ENCODE measurements at regions not wholly inside any gene's neighbourhood (a gene's known extent, or its start where the extent isn't known, plus 50 kb on each side); places are given as distances from the start of the nearest gene placed in this dataset.

GRCh38 chr5:104998572-104998971 lies 1436.0 kb upstream of the NUDT12 start:
- Histone ChIP-seq H3K27me3 (ENCODE audit: control insufficient read depth, insufficient read depth, low read length) (no peaks in the 10 kb centered on the region), H3K36me3 (ENCODE audit: control insufficient read depth, insufficient read depth, low read length) (no peaks in the 10 kb centered on the region), H3K4me1 (ENCODE audit: control insufficient read depth, insufficient read depth, low read length) (no peaks in the 10 kb centered on the region), H3K9ac (ENCODE audit: low read length) (no peak overlapping the region), H3K27ac (ENCODE audit: low read depth, low read length) (no peak overlapping the region), H3K4me3 (ENCODE audit: low read depth, low read length) (no peak overlapping the region), H3K9me3 (ENCODE audit: control insufficient read depth, insufficient read depth, low read depth, low read length) (no peaks in the 10 kb centered on the region)

- H3K27me3 ChIP-seq (ENCODE audit: control insufficient read depth, insufficient read depth, low read length) = no peaks in the 10 kb centered on the region
- H3K4me3 ChIP-seq (ENCODE audit: low read depth, low read length) = no peak overlapping the region
- no peaks in the 10 kb centered on the region for H3K4me1 ChIP-seq (ENCODE audit: control insufficient read depth, insufficient read depth, low read length)
- no peaks in the 10 kb centered on the region for H3K36me3 ChIP-seq (ENCODE audit: control insufficient read depth, insufficient read depth, low read length)
- no peaks in the 10 kb centered on the region for H3K9me3 ChIP-seq (ENCODE audit: control insufficient read depth, insufficient read depth, low read depth, low read length)
- H3K27ac ChIP-seq (ENCODE audit: low read depth, low read length) = no peak overlapping the region
- no peak overlapping the region for H3K9ac ChIP-seq (ENCODE audit: low read length)
Measured at GRCh38 chr5:104998169-104998568, 1435.6 kb upstream of the NUDT12 start.

DNA sequence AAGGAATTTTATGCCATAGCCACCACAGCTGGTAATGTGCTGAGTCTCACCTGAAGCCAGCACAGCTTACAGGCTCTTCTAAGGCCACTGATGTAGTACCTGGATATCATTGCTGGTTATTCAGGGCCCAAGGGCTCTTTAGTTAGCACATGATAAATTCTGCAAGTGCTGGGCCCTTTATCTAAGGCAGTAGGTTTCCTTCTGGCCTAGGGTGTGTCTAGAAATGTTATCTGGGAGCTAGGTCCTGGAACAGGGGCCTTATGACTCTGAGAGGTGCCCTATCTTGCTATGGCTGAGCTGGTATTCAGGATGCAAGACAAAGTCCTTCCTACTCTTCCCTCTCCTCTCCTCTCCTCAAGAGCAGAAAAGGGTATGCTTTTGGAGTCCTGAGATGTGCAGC lies 1424.5 kb upstream of the NUDT12 start:
- Histone ChIP-seq H3K36me3 (ENCODE audit: control insufficient read depth, insufficient read depth, low read length) (no peaks in the 10 kb centered on the region), H3K4me1 (ENCODE audit: control insufficient read depth, insufficient read depth, low read length) (no peaks in the 10 kb centered on the region), H3K9ac (ENCODE audit: low read length) (no peak overlapping the region), H3K9me3 (ENCODE audit: control insufficient read depth, insufficient read depth, low read depth, low read length) (no peaks in the 10 kb centered on the region), H3K27ac (ENCODE audit: low read depth, low read length) (no peak overlapping the region), H3K27me3 (ENCODE audit: control insufficient read depth, insufficient read depth, low read length) (no peaks in the 10 kb centered on the region), H3K4me3 (ENCODE audit: low read depth, low read length) (no peak overlapping the region)

DNA sequence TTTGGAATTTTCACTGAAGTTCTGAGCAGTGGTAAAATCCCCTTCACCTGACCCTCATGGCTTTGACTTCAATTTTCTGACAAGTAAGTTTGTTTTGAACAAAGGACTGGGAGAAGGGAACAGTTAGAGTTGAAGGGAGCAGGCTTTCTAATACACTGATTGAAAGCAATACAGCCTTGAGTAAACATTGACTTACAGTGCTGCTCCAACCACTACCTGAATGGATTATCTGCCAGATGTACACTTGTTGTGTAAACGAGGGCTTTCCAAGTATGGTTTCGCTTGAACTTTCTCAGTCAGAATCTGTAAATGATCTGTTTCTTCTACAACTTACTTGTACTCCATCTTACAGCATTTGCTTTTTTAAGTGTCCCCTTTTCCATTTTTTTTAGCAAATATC lies 1414.9 kb upstream of the NUDT12 start:
- Histone ChIP-seq H3K36me3 (ENCODE audit: control insufficient read depth, insufficient read depth, low read length) (no peaks in the 10 kb centered on the region), H3K4me1 (ENCODE audit: control insufficient read depth, insufficient read depth, low read length) (no peaks in the 10 kb centered on the region), H3K27ac (ENCODE audit: low read depth, low read length) (no peak overlapping the region), H3K9me3 (ENCODE audit: control insufficient read depth, insufficient read depth, low read depth, low read length) (no peaks in the 10 kb centered on the region), H3K4me3 (ENCODE audit: low read depth, low read length) (no peak overlapping the region), H3K9ac (ENCODE audit: low read length) (no peak overlapping the region), H3K27me3 (ENCODE audit: control insufficient read depth, insufficient read depth, low read length) (no peaks in the 10 kb centered on the region)

DNA sequence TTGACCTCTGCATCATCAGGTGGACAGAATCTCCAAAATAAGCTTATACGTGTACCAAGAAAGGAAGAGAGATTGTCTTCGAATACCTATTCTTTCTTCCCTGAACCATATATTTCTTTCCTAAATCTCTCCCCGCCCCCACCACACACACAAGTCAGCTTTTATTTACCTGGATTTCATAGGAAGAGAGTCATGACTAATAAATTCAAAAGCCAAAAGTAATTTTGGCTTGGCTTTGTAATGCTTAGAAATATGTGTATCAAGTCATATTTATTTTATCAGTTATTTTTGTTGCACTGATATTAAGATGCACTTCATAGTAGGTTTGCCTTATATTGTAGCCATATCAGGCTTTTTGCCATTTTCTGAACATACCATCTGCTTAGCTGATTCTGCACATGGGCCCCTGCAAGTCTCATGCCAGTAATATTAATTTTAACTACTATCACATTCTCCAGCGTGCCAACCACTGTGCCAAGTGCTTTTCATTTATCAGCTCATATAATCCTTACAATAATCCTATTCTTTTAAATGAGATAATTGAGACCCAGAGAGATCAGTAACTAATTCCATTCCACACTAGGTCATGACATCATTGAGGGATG lies 1405.3 kb upstream of the NUDT12 start:
- Histone ChIP-seq H3K4me1 (ENCODE audit: control insufficient read depth, insufficient read depth, low read length) (no peaks in the 10 kb centered on the region), H3K27ac (ENCODE audit: low read depth, low read length) (no peak overlapping the region), H3K27me3 (ENCODE audit: control insufficient read depth, insufficient read depth, low read length) (no peaks in the 10 kb centered on the region), H3K4me3 (ENCODE audit: low read depth, low read length) (no peak overlapping the region), H3K9me3 (ENCODE audit: control insufficient read depth, insufficient read depth, low read depth, low read length) (no peaks in the 10 kb centered on the region), H3K36me3 (ENCODE audit: control insufficient read depth, insufficient read depth, low read length) (no peaks in the 10 kb centered on the region), H3K9ac (ENCODE audit: low read length) (no peak overlapping the region)

DNA sequence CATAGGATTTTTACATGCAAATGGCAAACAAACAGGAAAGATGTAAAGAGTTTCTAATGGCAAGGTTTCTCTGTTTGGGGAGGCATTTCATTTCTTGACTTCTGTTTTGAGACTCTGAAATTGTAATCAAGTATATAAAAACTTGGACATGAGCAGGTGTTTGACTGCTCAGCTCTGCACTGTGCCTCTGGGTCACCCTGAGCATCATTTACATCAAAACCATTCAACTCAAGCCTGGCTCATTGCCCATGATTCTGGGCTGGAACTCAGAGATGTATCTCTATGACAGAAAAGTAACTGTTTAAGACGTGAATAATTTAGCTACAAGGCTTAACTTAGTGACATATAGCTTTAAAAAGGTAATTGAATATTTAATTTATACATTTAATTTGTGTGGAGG lies 1402.4 kb upstream of the NUDT12 start:
- no peak overlapping the region for H3K4me3 ChIP-seq (ENCODE audit: low read depth, low read length)
- H3K36me3 ChIP-seq (ENCODE audit: control insufficient read depth, insufficient read depth, low read length) = no peaks in the 10 kb centered on the region
- H3K9ac ChIP-seq (ENCODE audit: low read length) = no peak overlapping the region

DNA sequence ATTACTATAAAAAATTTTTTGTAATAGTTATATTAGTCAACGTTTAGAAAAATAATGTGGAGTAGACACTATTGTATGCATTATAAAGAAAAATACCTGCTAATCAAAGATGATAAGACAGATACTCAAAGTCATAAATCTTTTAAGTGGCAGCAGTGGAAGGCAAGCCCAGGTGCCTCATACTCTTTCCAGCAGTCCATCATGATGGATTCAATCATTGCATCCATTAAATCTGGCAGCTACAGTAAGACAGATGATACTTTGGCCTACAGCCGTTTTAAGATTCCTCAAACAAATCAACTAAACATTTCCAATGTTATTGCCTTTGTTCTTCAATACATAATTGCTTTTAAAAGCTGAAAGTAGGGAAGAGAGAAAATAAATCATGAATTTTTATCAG lies 1392.9 kb upstream of the NUDT12 start:
- no peaks in the 10 kb centered on the region; the same call in 1 of the 2 replicates for H3K4me1 ChIP-seq (ENCODE audit: control insufficient read depth, insufficient read depth, low read length)
- 0 out of 2 replicates have a peak, but pooled peaks cover 8% of the 10 kb centered on the region for H3K9me3 ChIP-seq (ENCODE audit: control insufficient read depth, insufficient read depth, low read depth, low read length)
- H3K27ac ChIP-seq (ENCODE audit: low read depth, low read length) = no peak overlapping the region
- H3K4me3 ChIP-seq (ENCODE audit: low read depth, low read length) = no peak overlapping the region
- H3K27me3 ChIP-seq (ENCODE audit: control insufficient read depth, insufficient read depth, low read length) = no peaks in the 10 kb centered on the region
- H3K36me3 ChIP-seq (ENCODE audit: control insufficient read depth, insufficient read depth, low read length) = no peaks in the 10 kb centered on the region
- H3K9ac ChIP-seq (ENCODE audit: low read length) = no peak overlapping the region

More for the DNA sequence above, 1402.4 kb upstream of the NUDT12 start:
- no peaks in the 10 kb centered on the region for H3K4me1 ChIP-seq (ENCODE audit: control insufficient read depth, insufficient read depth, low read length)
- no peaks in the 10 kb centered on the region for H3K27me3 ChIP-seq (ENCODE audit: control insufficient read depth, insufficient read depth, low read length)
- no peak overlapping the region for H3K27ac ChIP-seq (ENCODE audit: low read depth, low read length)
- 0 out of 2 replicates have a peak, but pooled peaks cover 3% of the 10 kb centered on the region for H3K9me3 ChIP-seq (ENCODE audit: control insufficient read depth, insufficient read depth, low read depth, low read length)

- H3K27me3 ChIP-seq (ENCODE audit: control insufficient read depth, insufficient read depth, low read length) = no peaks in the 10 kb centered on the region
- no peak overlapping the region for H3K9ac ChIP-seq (ENCODE audit: low read length)
- H3K9me3 ChIP-seq (ENCODE audit: control insufficient read depth, insufficient read depth, low read depth, low read length) = no peaks in the 10 kb centered on the region
- H3K4me1 ChIP-seq (ENCODE audit: control insufficient read depth, insufficient read depth, low read length) = no peaks in the 10 kb centered on the region; the same call in 1 of the 2 replicates
- H3K27ac ChIP-seq (ENCODE audit: low read depth, low read length) = no peak overlapping the region
- H3K36me3 ChIP-seq (ENCODE audit: control insufficient read depth, insufficient read depth, low read length) = no peaks in the 10 kb centered on the region
- H3K4me3 ChIP-seq (ENCODE audit: low read depth, low read length) = no peak overlapping the region
Measured at GRCh38 chr5:104952876-104953275, 1390.3 kb upstream of the NUDT12 start.

GRCh38 chr5:104951829-104952228 lies 1389.2 kb upstream of the NUDT12 start:
- H3K27ac ChIP-seq (ENCODE audit: low read depth, low read length) = no peak overlapping the region
- no peaks in the 10 kb centered on the region for H3K36me3 ChIP-seq (ENCODE audit: control insufficient read depth, insufficient read depth, low read length)

GRCh38 chr5:104947076-104947475 lies 1384.5 kb upstream of the NUDT12 start:
- no peak overlapping the region for H3K27ac ChIP-seq (ENCODE audit: low read depth, low read length)
- no peaks in the 10 kb centered on the region for H3K27me3 ChIP-seq (ENCODE audit: control insufficient read depth, insufficient read depth, low read length)
- H3K9me3 ChIP-seq (ENCODE audit: control insufficient read depth, insufficient read depth, low read depth, low read length) = no peaks in the 10 kb centered on the region
- no peaks in the 10 kb centered on the region for H3K36me3 ChIP-seq (ENCODE audit: control insufficient read depth, insufficient read depth, low read length)
- H3K4me3 ChIP-seq (ENCODE audit: low read depth, low read length) = no peak overlapping the region
- H3K9ac ChIP-seq (ENCODE audit: low read length) = no peak overlapping the region
- H3K4me1 ChIP-seq (ENCODE audit: control insufficient read depth, insufficient read depth, low read length) = no peaks in the 10 kb centered on the region; the same call in 1 of the 2 replicates

More at GRCh38 chr5:104951829-104952228, 1389.2 kb upstream of the NUDT12 start:
- Histone ChIP-seq H3K9me3 (ENCODE audit: control insufficient read depth, insufficient read depth, low read depth, low read length) (no peaks in the 10 kb centered on the region), H3K4me3 (ENCODE audit: low read depth, low read length) (no peak overlapping the region), H3K9ac (ENCODE audit: low read length) (no peak overlapping the region), H3K27me3 (ENCODE audit: control insufficient read depth, insufficient read depth, low read length) (no peaks in the 10 kb centered on the region), H3K4me1 (ENCODE audit: control insufficient read depth, insufficient read depth, low read length) (no peaks in the 10 kb centered on the region; the same call in 1 of the 2 replicates)

DNA sequence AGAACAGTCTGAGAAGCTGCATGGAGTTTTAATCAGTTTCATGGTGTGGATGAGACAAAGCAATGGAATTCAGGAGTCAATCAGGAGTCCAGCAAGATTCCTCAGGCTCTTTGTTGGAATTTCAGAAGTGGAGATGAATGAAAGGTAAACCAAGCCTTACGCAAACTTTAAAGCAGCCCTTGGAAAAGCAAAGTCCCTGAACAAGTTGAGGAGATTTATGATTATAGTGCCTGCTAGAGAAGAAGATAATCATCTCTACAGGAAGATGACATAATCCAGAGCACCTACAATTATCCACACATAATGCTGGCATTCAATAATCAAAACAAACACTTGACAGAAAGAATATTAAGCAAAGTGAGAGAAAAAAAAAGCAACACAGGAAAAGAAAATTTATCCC lies 1380.1 kb upstream of the NUDT12 start:
- H3K27ac ChIP-seq (ENCODE audit: low read depth, low read length) = no peak overlapping the region
- no peaks in the 10 kb centered on the region for H3K36me3 ChIP-seq (ENCODE audit: control insufficient read depth, insufficient read depth, low read length)
- no peaks in the 10 kb centered on the region for H3K9me3 ChIP-seq (ENCODE audit: control insufficient read depth, insufficient read depth, low read depth, low read length)
- H3K4me1 ChIP-seq (ENCODE audit: control insufficient read depth, insufficient read depth, low read length) = no peaks in the 10 kb centered on the region
- H3K9ac ChIP-seq (ENCODE audit: low read length) = no peak overlapping the region
- H3K4me3 ChIP-seq (ENCODE audit: low read depth, low read length) = no peak overlapping the region
- no peaks in the 10 kb centered on the region for H3K27me3 ChIP-seq (ENCODE audit: control insufficient read depth, insufficient read depth, low read length)

Measured in HUES6 (cell line).